Liver (tissue), 8 donors: ENCODE measurements at regions not wholly inside any gene's neighbourhood (a gene's known extent, or its start where the extent isn't known, plus 50 kb on each side); places are given as distances from the start of the nearest gene placed in this dataset.

Experiments used
- DNase-seq: peaks from one replicate; pipeline ENCODE4 v3.0.0-alpha.2; 2017; ENCODE audit warnings: low spot score
- H3K27ac ChIP-seq, 2 donors: one replicate each; pipeline ENCODE4 v1.7.0; 2013; ENCODE audit warnings: inconsistent platforms in 2 of 2, low read length in 2 of 2, control low read depth in 1 of 2, low read depth in 1 of 2, mild to moderate bottlenecking in 1 of 2
- H3K27me3 ChIP-seq, 4 donors: one replicate each; pipeline versions ENCODE4 v1.6.1 to v1.7.0; 2013; ENCODE audit warnings: low read length in 3 of 4, inconsistent platforms in 1 of 4, mild to moderate bottlenecking in 1 of 4, moderate library complexity in 1 of 4; ENCODE audit not compliant: control insufficient read depth in 4 of 4, insufficient read depth in 4 of 4
- H3K36me3 ChIP-seq, 4 donors: one replicate each; pipeline versions ENCODE4 v1.6.1 to v1.7.0; 2013; ENCODE audit warnings: low read length in 3 of 4, mild to moderate bottlenecking in 3 of 4, low read depth in 1 of 4, moderate library complexity in 1 of 4; ENCODE audit not compliant: control insufficient read depth in 4 of 4, insufficient read depth in 3 of 4
- H3K4me1 ChIP-seq, 4 donors: one replicate each; pipeline versions ENCODE4 v1.6.1 to v1.7.0; 2013; ENCODE audit warnings: low read length in 3 of 4, mild to moderate bottlenecking in 3 of 4, moderate library complexity in 1 of 4; ENCODE audit not compliant: control insufficient read depth in 4 of 4, insufficient read depth in 4 of 4
- H3K4me3 ChIP-seq, 3 donors: one replicate each; pipeline versions ENCODE4 v1.6.1 to v1.7.0; 2013; ENCODE audit warnings: low read length in 3 of 3, control low read depth in 1 of 3, low read depth in 1 of 3, mild to moderate bottlenecking in 1 of 3
- H3K9ac ChIP-seq, 2 donors: one replicate each; pipeline ENCODE4 v1.7.0; 2013; ENCODE audit warnings: low read length in 2 of 2, mild to moderate bottlenecking in 2 of 2, moderate library complexity in 2 of 2, control low read depth in 1 of 2, low read depth in 1 of 2
- H3K9me3 ChIP-seq, 4 donors: one replicate each; pipeline versions ENCODE4 v1.6.1 to v1.7.0; 2013; ENCODE audit warnings: low read length in 3 of 4; ENCODE audit not compliant: control insufficient read depth in 4 of 4
- ATF3 ChIP-seq: IDR thresholded peaks from 2 replicates; pipeline ENCODE4 v1.6.1; 2016; ENCODE audit warnings: antibody characterized with exemption
- CTCF ChIP-seq: fragments of 150-350 bp; IDR thresholded peaks from 2 replicates; pipeline ENCODE4 v1.5.1; 2017; ENCODE audit warnings: improper control_type of control experiment, low read depth, low read length; ENCODE audit not compliant: missing input control
- EGR1 ChIP-seq, 2 donors: IDR thresholded peaks; 2 replicates each; pipeline ENCODE4 v1.6.1; 2016 to 2018; ENCODE audit warnings: antibody characterized with exemption in 2 of 2, low read depth in 2 of 2
- FOXA1 ChIP-seq: IDR thresholded peaks from 2 replicates; pipeline ENCODE4 v1.6.1; 2016; ENCODE audit warnings: antibody characterized with exemption
- FOXA2 ChIP-seq: IDR thresholded peaks from 2 replicates; pipeline ENCODE4 v1.6.1; 2016; ENCODE audit warnings: antibody characterized with exemption
- GABPA ChIP-seq, 2 donors: IDR thresholded peaks in 1 of 2; conservative IDR thresholded peaks in 1 of 2; 2 replicates each; pipeline ENCODE4 v1.6.1; 2016; ENCODE audit warnings: antibody characterized with exemption in 2 of 2, mild to moderate bottlenecking in 1 of 2, moderate library complexity in 1 of 2
- HNF4A ChIP-seq, 2 donors: conservative IDR thresholded peaks; 2 replicates each; pipeline ENCODE4 v1.6.1; 2016; ENCODE audit warnings: antibody characterized with exemption in 2 of 2, mild to moderate bottlenecking in 2 of 2
- HNF4G ChIP-seq: IDR thresholded peaks from 2 replicates; pipeline ENCODE4 v1.6.1; 2016; ENCODE audit warnings: antibody characterized with exemption
- JUND ChIP-seq, 2 donors: IDR thresholded peaks; 2 replicates each; pipeline ENCODE4 v1.6.1; 2016; ENCODE audit warnings: antibody characterized with exemption in 2 of 2
- MAX ChIP-seq: IDR thresholded peaks from 2 replicates; pipeline ENCODE4 v1.6.1; 2016; ENCODE audit warnings: antibody characterized with exemption
- RAD21 ChIP-seq, 2 donors: IDR thresholded peaks; 2 replicates each; pipeline ENCODE4 v1.6.1; 2016; ENCODE audit warnings: antibody characterized with exemption in 2 of 2, mild to moderate bottlenecking in 2 of 2
- REST ChIP-seq: IDR thresholded peaks from 2 replicates; pipeline ENCODE4 v1.6.1; 2016; ENCODE audit warnings: antibody characterized with exemption, mild to moderate bottlenecking
- RXRA ChIP-seq, 2 donors: IDR thresholded peaks; 2 replicates each; pipeline ENCODE4 v1.6.1; 2017 to 2018; ENCODE audit warnings: antibody characterized with exemption in 2 of 2, mild to moderate bottlenecking in 1 of 2
- SP1 ChIP-seq: IDR thresholded peaks from 2 replicates; pipeline ENCODE4 v1.6.1; 2018; ENCODE audit warnings: antibody characterized with exemption, mild to moderate bottlenecking
- TAF1 ChIP-seq: conservative IDR thresholded peaks from 2 replicates; pipeline ENCODE4 v1.6.1; 2016; ENCODE audit warnings: antibody characterized with exemption, mild to moderate bottlenecking
- YY1 ChIP-seq: IDR thresholded peaks from 2 replicates; pipeline ENCODE4 v1.6.1; 2016; ENCODE audit warnings: antibody characterized with exemption, mild to moderate bottlenecking
- WGBS: extraction: QIAGEN DNeasy Blood & Tissue Kit; methylation state at CpG from one replicate; pipeline ENCODE4 v1.1.7; 2013; 5-methylcytosine and 5-hydroxymethylcytosine counted together
- donor health status: healthy.
- donor health status: healthy.
- donor health status: healthy.
- donor health status: healthy.
- donor health status: healthy.

GRCh38 chr2:62570861-62571698 is 65.1 kb upstream of the TMEM17 start:
- DNase-seq, result peak; percentile 36
- WGBS, result 10% methylated on average over 35 of the region's 35 CpGs
- no peaks in the 10 kb centered on the region for H3K27me3 ChIP-seq
- no peak for TF ChIP-seq FOXA1
- no peak for TF ChIP-seq RXRA (IDR thresholded peaks at IDR 0.05)
- no peak for TF ChIP-seq MAX
- no peak for TF ChIP-seq ATF3
- TF ChIP-seq REST, result no peak
- peak; percentile 10 for TF ChIP-seq HNF4G
- no peak for TF ChIP-seq SP1
- no peak for TF ChIP-seq YY1
- TF ChIP-seq EGR1 (IDR thresholded peaks at IDR 0.05; ENCODE audit: low read depth in 2 of 2), result no peak
- no peak for TF ChIP-seq FOXA2
- TF ChIP-seq GABPA (IDR thresholded peaks at IDR 0.05 in 1 of 2, conservative IDR thresholded peaks at IDR 0.05 in 1 of 2), result no peak
- no peak for TF ChIP-seq JUND (IDR thresholded peaks at IDR 0.05)
- no peak for TF ChIP-seq CTCF
- peak; percentile 31 to 60 for TF ChIP-seq RAD21 (IDR thresholded peaks at IDR 0.05)
- no peak for TF ChIP-seq HNF4A (conservative IDR thresholded peaks at IDR 0.05)
- no peak for TF ChIP-seq TAF1
- H3K36me3 ChIP-seq, result no peaks in the 10 kb centered on the region
- H3K9ac ChIP-seq, result peak overlapping the region; percentile 53 to 86
- H3K4me3 ChIP-seq, result peak overlapping the region; percentile 37 to 74 (median 63)
- no peaks in the 10 kb centered on the region for H3K9me3 ChIP-seq
- peak overlapping the region; percentile 87 to 92 for H3K27ac ChIP-seq
- peaks cover 3 to 33% (median 21%) of the 10 kb centered on the region in 4 donors for H3K4me1 ChIP-seq
